HUES64 (cell line): ENCODE measurements at regions not wholly inside any gene's neighbourhood (a gene's known extent, or its start where the extent isn't known, plus 50 kb on each side); places are given as distances from the start of the nearest gene placed in this dataset.
"Not testable (repeated sequence)": the region's sequence is repeated elsewhere in the genome, so short reads cannot be mapped to it uniquely, and the experiment has no call there.

Source experiments
- H3K27ac ChIP-seq: 2 replicates; pipeline ENCODE4 v1.7.0; 2013; ENCODE audit warnings: low read depth, low read length, inconsistent platforms
- H3K27me3 ChIP-seq: 2 replicates; pipeline ENCODE4 v1.6.1; 2013; ENCODE audit warnings: mild to moderate bottlenecking, low read length; ENCODE audit not compliant: insufficient read depth
- H3K36me3 ChIP-seq: 2 replicates; pipeline ENCODE4 v1.6.1; 2013; ENCODE audit warnings: mild to moderate bottlenecking, low read length; ENCODE audit not compliant: insufficient read depth
- H3K4me1 ChIP-seq: 2 replicates; pipeline ENCODE4 v1.6.1; 2013; ENCODE audit warnings: mild to moderate bottlenecking, low read length, moderate library complexity; ENCODE audit not compliant: insufficient read depth
- H3K4me3 ChIP-seq: 2 replicates; pipeline ENCODE4 v1.5.1; 2013; ENCODE audit warnings: mild to moderate bottlenecking, low read length, moderate library complexity
- H3K9ac ChIP-seq: 2 replicates; pipeline ENCODE4 v1.6.1; 2013; ENCODE audit warnings: mild to moderate bottlenecking, low read depth, low read length
- H3K9me3 ChIP-seq: 2 replicates; pipeline ENCODE4 v1.6.1; 2013; ENCODE audit warnings: low read depth, low read length; ENCODE audit not compliant: insufficient read depth
- WGBS: fragments of 150-250, 120-280 bp; methylation state at CpG from one replicate; pipeline ENCODE4 v1.1.7; 2013; ENCODE audit warnings: missing lambda C conversion rate; 5-methylcytosine and 5-hydroxymethylcytosine counted together

DNA sequence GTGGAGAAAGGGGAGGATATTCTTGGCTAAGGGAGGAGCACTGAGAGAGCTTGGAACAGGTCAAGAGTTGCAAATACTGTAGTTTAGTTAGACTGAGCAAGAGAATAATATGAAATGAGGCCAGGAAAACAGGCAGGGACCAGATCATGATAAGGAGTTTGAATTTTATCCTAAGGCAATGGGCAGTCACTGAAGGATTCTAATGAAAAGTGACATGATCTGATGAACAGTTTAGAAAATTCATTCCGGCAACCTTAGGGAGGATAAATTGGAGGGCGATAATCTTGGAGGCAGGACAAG is 276.1 kb downstream of the PLK2 start:
- no peak overlapping the region for H3K4me3 ChIP-seq
- no peaks in the 10 kb centered on the region for H3K9me3 ChIP-seq
- no peak overlapping the region for H3K27ac ChIP-seq
- peaks cover 14% of the 10 kb centered on the region for H3K4me1 ChIP-seq
- H3K27me3 ChIP-seq = no peaks in the 10 kb centered on the region
- H3K9ac ChIP-seq = no peak overlapping the region
- WGBS = 98% methylated on average over 2 of the region's 2 CpGs
- H3K36me3 ChIP-seq = no peaks in the 10 kb centered on the region

DNA sequence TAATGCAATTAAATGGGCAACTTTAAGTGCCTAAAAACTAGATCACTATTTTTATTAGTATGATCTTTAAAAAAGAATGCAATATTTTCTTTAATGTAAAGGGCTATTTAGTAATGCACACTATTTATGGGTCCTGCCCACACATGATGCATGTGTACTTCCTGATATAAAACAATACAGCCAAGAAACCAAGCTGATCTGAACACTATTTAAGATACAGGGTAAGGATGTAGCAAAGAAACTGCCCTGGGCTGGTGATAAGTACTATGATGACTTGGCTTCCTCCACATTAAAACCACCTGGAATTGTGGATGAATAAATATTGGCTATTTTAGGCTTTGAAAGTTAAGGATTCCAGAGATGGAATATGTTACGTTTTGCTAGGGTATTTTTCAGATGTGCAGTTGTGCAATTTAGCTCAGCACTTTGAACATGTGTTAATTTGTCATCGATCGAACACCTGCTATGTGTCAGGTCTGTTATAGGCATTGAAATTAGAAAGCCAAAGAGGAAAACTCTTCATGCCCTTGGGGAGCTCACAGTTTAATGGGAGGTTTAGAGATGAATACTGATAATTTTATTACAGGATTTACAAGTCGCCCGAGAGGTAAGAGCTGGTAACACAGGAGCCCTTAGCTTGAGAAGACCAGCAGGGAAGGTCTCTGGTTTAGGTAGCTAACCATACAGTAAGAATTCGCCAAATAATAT is 276.7 kb downstream of the PLK2 start:
- 87% methylated on average over 6 of the region's 6 CpGs for WGBS
- peaks cover 11% of the 10 kb centered on the region for H3K4me1 ChIP-seq

DNA sequence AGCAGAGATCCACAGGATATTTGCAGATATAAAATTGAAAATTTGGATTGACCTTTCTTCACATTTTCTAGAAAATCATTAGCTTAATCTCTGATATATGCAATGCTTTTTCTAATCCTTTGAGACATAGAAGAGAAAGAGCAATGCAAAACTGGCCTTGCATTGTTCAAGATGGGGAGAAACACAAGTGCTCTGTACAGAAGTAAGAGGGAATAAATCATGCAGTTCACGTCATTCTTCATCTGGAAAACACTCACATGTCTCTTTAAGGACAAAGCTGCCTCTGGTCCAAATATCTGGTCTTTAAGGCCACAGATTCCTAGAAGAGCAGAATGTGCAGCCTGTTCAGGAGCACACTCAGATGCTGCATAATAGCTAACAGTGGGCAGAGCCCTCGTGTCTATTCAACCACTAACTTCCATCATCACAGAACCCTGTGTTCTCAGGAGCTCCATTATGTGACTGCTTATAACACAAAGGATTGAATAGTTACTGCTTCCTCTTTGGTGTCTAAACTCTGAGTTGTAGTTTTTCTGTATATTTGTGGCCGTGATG is 277.5 kb downstream of the PLK2 start:
- peaks cover 6% of the 10 kb centered on the region; the same call in 1 of the 2 replicates for H3K4me1 ChIP-seq
- no peak overlapping the region for H3K9ac ChIP-seq
- no peak overlapping the region for H3K4me3 ChIP-seq
- no peaks in the 10 kb centered on the region for H3K36me3 ChIP-seq
- no peaks in the 10 kb centered on the region for H3K27me3 ChIP-seq
- no peaks in the 10 kb centered on the region for H3K9me3 ChIP-seq
- 91% methylated on average over 3 of the region's 3 CpGs for WGBS
- no peak overlapping the region for H3K27ac ChIP-seq

More for the DNA sequence above, 276.7 kb downstream of the PLK2 start:
- Histone ChIP-seq H3K4me3 (no peak overlapping the region), H3K27me3 (no peaks in the 10 kb centered on the region), H3K9ac (no peak overlapping the region), H3K36me3 (no peaks in the 10 kb centered on the region), H3K27ac (no peak overlapping the region), H3K9me3 (no peaks in the 10 kb centered on the region)

DNA sequence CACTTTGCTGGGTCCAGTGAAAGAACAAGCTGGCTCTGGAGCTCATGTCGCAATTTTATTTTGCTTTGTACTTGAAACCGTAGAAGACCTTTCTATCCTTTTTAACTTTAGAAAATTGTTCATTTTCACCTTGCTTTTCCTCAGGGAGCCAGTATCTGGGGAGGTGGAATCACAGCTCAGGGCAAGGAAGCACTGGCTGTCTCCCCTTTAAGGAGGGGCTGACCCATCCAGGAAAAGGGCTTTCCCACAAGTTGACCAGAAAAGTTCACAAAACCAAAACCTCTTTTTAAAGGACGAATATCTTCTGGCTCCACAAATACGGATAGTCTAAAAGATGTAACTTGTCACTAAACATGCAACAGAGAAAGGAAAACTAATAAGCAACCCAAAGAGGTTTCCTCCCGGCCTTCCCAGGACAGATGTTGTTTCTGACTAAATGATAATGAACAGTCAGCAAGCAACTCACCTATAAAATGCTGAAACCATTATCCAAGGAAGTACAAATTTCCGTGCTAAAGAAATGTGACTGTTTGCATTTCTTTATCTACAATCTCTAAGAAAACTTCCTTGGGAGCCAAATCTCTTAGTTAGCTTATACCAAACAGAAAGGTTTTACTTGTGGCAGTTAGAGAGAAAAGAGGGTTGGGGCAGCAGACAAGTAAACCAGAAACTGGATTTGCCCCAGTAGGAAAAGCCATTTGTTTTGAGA is 278.2 kb downstream of the PLK2 start:
- Histone ChIP-seq H3K36me3 (no peaks in the 10 kb centered on the region), H3K9ac (no peak overlapping the region), H3K4me3 (no peak overlapping the region), H3K4me1 (peaks cover 6% of the 10 kb centered on the region; the same call in 1 of the 2 replicates), H3K27ac (no peak overlapping the region), H3K27me3 (no peaks in the 10 kb centered on the region), H3K9me3 (no peaks in the 10 kb centered on the region)
- 72% methylated on average over 6 of the region's 6 CpGs for WGBS

DNA sequence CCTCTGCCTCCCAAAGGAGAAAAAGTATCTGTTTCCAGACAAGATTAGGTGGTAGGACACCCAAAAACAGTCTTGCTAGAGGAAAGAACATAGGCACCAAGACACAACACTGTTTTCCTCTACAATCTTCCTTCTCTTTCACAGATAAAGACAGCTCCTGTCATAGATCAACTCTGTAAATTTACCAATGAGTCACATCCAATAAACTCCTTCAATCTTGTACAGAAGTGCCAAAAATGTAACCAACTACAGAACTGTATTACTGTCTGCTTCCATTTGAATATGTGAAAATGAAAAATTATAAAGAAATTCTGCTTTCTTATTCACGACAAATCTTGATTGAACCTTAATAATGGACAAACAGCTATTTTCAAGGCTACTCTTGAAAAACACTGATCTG is 286.9 kb downstream of the PLK2 start:
- no peak overlapping the region for H3K4me3 ChIP-seq
- no peak overlapping the region for H3K27ac ChIP-seq
- H3K9me3 ChIP-seq = no peaks in the 10 kb centered on the region
- no peak overlapping the region for H3K9ac ChIP-seq
- no peaks in the 10 kb centered on the region for H3K36me3 ChIP-seq
- WGBS = 85% methylated on average over 1 of the region's 1 CpG
- H3K4me1 ChIP-seq = no peaks in the 10 kb centered on the region
- H3K27me3 ChIP-seq = no peaks in the 10 kb centered on the region

DNA sequence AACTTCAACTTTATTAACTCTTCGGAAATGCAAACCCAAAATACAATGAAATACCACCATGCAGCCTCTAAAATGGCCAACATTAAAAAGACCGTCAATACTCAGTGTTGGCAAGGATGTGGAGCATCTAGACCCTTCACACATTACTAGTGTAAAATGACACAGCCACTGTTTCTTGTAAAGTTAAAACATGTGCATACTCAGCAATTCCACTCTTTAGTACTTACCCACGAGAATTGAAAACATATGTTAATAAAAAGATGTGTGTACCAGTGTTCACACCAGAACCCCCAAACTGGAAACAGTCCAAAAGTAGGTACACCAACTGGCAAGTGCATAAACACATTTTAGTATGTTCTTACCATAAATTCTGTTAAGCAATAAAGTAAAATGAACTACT is 294.7 kb downstream of the PLK2 start:
- no peak overlapping the region for H3K9ac ChIP-seq
- no peaks in the 10 kb centered on the region for H3K9me3 ChIP-seq
- 95% methylated on average over 2 of the region's 3 CpGs for WGBS
- H3K27me3 ChIP-seq = no peaks in the 10 kb centered on the region
- H3K27ac ChIP-seq = no peak overlapping the region
- no peaks in the 10 kb centered on the region for H3K4me1 ChIP-seq
- no peaks in the 10 kb centered on the region for H3K36me3 ChIP-seq
- no peak overlapping the region for H3K4me3 ChIP-seq

DNA sequence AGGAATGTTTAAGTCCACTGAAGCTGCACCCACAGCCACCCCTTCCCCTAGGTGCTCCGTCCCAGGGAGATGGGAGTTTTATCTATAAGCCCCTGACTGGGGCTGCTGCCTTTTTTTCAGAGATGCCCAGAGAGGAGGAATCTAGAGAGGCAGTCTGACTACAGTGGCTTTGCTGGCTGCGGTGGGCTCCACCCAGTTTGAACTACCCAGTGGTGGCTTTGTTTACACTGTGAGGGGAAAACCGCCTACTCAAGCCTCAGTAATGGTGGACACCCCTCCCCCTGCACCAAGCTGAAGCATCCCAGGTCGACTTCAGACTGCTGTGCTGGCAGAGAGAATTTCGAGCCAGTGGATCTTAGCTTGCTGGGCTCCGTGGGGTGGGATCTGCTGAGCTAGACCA is 298.0 kb downstream of the PLK2 start:
- H3K4me3 ChIP-seq, H3K27ac ChIP-seq, H3K9ac ChIP-seq, H3K4me1 ChIP-seq, H3K9me3 ChIP-seq, H3K27me3 ChIP-seq, H3K36me3 ChIP-seq: not testable (repeated sequence)
- 81% methylated on average over 6 of the region's 6 CpGs for WGBS

DNA sequence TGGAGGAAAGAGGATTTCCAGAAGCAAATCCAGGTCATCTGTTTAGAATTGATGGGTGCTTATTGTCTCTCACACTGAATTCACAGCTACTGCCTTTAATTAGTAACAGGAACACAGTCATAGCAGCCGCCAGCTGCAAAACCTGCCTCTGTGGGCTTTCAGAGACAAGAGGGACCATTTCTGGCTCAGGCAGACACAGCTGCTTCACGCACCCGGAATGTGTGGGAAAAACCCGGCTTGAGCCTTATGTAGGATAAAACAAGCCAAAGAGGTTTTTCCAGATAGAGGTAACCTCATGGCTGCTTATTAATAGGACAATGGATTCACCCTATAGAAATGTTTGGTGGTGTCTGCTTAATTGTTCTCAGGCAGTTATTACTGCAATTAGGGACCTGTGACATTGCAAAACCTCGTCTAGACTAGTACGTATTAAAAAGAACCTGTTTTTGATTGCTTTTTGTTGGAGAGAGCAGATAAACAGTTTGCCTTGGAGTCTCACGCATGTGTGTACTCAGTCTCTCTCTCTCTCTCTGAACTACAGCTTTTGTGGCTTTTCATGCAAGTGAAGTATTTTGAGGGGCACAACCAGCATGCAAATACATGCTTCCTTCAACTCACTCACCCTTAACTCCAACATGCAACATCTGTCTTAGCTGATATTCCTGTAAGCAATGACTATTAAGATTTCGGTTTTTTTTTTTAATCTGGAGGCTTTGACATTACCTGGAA is 302.7 kb downstream of the PLK2 start:
- H3K36me3 ChIP-seq = no peaks in the 10 kb centered on the region
- no peak overlapping the region for H3K9ac ChIP-seq
- WGBS = 93% methylated on average over 8 of the region's 8 CpGs
- no peaks in the 10 kb centered on the region; the same call in 1 of the 2 replicates for H3K4me1 ChIP-seq
- no peaks in the 10 kb centered on the region for H3K27me3 ChIP-seq
- no peak overlapping the region for H3K4me3 ChIP-seq
- H3K9me3 ChIP-seq = no peaks in the 10 kb centered on the region
- no peak overlapping the region for H3K27ac ChIP-seq

DNA sequence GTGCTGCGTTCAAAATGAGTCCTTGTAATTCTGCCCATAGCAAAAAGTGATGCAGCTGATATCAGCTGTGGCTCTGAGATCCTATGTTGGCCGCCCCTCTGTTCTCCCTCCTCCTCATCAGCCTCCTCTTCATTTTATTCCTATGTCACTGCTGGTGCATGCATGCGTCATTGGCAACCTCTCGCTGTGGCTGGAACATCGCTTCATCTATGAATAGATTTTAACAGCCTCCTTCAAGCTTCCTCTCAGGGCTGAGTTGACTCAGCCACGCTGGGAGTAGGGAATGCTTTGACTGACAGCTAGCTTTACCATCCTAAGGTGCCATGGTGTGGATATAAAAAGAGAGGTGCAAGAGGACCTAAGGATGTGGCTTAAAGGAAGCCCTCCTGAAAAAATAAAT is 303.5 kb downstream of the PLK2 start:
- Histone ChIP-seq H3K36me3 (no peaks in the 10 kb centered on the region), H3K27me3 (no peaks in the 10 kb centered on the region), H3K4me1 (no peaks in the 10 kb centered on the region; the same call in 1 of the 2 replicates), H3K27ac (no peak overlapping the region), H3K9ac (no peak overlapping the region), H3K4me3 (no peak overlapping the region), H3K9me3 (no peaks in the 10 kb centered on the region)
- WGBS = 86% methylated on average over 6 of the region's 6 CpGs

DNA sequence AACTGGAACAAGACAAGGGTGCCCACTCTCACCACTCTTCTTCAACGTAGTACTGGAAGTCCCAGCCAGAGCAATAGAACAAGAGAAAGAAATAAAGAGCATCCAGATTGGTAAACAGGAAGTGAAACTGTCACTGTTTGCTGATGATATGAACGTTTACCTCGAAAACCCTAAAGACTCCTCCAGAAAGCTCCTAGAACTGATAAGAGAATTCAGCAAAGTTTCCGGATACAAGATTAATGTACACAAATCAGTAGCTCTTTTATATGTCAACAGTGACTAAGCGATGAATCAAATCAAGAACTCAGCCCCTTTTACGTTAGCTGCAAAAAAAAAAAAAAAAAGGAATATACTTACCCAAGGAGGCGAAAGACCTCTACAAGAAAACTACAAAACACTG is 306.6 kb downstream of the PLK2 start:
- no peak overlapping the region for H3K4me3 ChIP-seq
- no peaks in the 10 kb centered on the region; the same call in 1 of the 2 replicates for H3K4me1 ChIP-seq
- no peaks in the 10 kb centered on the region for H3K27me3 ChIP-seq
- no peaks in the 10 kb centered on the region for H3K9me3 ChIP-seq
- H3K27ac ChIP-seq = no peak overlapping the region
- whole genome bisulfite sequencing = 90% methylated on average over 6 of the region's 7 CpGs
- no peaks in the 10 kb centered on the region for H3K36me3 ChIP-seq
- no peak overlapping the region for H3K9ac ChIP-seq

DNA sequence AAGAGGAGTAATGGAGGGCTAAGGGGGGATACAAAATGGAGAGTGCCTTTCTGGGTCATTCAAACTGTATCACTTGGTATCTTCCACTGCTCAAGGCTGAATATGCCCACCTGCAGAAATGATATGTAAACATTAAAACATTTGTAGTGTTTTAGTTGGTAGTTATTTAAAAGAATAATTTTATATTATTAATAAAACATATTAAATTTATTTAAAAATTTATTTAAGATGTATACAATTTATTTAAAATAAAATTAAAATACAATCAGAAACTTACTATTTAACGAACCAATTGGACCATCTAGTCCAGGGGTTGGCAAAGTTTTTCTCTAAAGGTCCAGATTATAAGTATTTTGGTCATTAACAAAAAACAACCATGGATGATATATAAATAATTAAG is 308.5 kb downstream of the PLK2 start:
- Histone ChIP-seq H3K27ac (no peak overlapping the region), H3K9ac (no peak overlapping the region), H3K27me3 (no peaks in the 10 kb centered on the region), H3K9me3 (no peaks in the 10 kb centered on the region), H3K36me3 (no peaks in the 10 kb centered on the region), H3K4me3 (no peak overlapping the region), H3K4me1 (no peaks in the 10 kb centered on the region)
- WGBS = no CpG with 5 or more reads among the region's 1 CpG
